NCI-H526 (cell line): ENCODE measurements at regions not wholly inside any gene's neighbourhood (a gene's known extent, or its start where the extent isn't known, plus 50 kb on each side); places are given as distances from the start of the nearest gene placed in this dataset.
"Not testable (repeated sequence)": the region's sequence is repeated elsewhere in the genome, so short reads cannot be mapped to it uniquely, and the experiment has no call there.

Experiments used
- DNase-seq, 2 experiments: peaks; one replicate each; lab custom pipeline; 2025; lab: John Stamatoyannopoulos, UW

DNA sequence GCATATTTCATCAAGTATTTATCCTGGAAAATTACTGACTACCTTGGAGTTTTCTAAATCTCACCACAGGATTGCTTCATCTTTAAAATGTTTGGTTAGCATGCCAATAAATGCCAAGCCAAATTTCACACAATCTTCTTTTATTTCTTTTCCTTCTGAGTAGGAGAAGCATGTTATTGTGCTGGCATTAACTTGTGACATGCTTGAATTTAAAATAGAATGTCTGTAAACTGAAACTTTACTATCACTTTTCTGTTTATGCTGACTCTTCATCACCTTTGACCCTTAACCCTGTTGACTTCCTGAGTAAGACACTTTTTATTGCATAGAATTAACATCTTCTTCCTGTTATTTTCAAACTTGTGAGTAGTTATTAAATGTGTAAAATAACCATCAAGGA is 56.2 kb upstream of the LRRTM4 start:
- no peak for DNase-seq

DNA sequence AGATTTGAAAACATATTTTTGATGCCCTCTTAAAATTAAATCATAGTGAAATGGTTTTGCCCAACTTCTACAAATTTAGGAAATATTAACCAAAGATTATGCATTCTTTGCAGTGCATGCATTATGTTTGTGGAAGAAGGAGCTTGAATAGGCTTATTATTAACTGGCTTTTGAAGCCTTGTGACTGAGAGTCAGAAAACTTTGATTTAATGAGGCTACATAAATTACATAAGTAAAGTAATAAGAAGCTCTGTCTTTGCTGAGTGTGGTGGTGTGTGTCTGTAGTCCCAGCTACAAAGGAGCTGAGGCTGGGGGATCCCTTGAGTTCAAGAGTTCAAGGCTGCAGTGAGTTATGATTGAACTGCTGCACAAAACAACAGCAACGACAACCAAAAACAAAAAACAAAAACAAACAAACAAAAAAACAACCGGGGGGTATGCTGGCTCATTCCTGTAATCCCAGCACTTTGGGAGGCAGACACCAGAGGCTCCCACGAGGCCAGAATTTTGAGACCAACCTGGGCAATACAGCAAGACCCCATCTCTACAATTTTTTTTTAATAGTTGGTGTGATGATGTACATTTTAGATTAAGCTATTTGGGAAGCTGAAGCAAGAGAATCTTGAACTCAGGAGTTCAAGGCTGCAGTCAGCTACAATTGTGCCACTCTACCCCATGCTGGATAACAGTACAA is 57.0 kb upstream of the LRRTM4 start:
- no peak for DNase-seq

- no peak for DNase-seq
Observed at GRCh38 chr2:77588438-77588837, 66.3 kb upstream of the LRRTM4 start.

- no peak for DNase-seq
Observed at GRCh38 chr2:77590298-77590917, 68.2 kb upstream of the LRRTM4 start.

- DNase-seq: not testable (repeated sequence)
Observed at GRCh38 chr2:77592955-77593354, 70.8 kb upstream of the LRRTM4 start.

DNA sequence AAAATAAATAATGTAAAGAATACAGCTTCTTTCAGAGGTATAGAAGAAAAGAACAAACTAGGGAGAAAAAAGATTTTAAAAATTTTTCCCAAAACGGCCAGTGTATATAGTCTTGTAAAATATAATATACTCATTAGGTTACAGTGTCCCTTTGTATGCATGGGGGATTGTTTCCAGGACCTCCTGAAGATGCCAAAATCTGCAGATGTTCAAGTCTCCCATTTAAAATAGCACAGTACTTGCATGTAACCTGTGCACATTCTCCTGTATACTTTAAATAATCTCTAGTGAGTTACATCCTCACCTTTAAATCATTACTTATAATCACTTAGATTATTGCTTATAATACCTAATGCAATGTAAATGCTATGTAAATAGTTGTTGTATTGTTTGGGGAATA is 80.6 kb upstream of the LRRTM4 start:
- no peak for DNase-seq

GRCh38 chr2:77604953-77605929 is 83.1 kb upstream of the LRRTM4 start:
- DNase-seq: no peak

- DNase-seq: no peak
Observed at GRCh38 chr2:77608510-77608909, 86.3 kb upstream of the LRRTM4 start.

- DNase-seq: no peak
Observed at GRCh38 chr2:77629539-77629938, 107.4 kb upstream of the LRRTM4 start.

- DNase-seq: no peak
Observed at GRCh38 chr2:77631007-77631406, 108.8 kb upstream of the LRRTM4 start.

DNA sequence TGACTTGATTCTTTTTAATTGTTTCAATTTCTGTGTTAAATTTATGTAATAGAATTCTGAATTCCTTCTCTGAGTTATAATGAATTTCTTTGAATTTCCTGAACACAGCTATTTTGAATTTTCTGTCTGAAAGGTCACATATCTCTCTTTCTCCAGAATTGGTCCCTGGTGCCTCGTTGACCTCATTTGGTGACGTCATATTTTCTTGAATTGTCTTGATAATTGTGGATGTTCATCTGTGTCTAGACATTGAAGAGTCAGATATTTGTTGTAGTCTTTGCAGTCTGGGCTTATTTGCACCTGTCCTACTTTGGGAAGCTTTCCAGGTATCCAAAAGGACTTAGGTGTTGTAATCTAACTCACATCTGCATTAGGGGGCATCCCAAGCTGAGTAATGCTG is 111.4 kb upstream of the LRRTM4 start:
- DNase-seq: no peak

DNA sequence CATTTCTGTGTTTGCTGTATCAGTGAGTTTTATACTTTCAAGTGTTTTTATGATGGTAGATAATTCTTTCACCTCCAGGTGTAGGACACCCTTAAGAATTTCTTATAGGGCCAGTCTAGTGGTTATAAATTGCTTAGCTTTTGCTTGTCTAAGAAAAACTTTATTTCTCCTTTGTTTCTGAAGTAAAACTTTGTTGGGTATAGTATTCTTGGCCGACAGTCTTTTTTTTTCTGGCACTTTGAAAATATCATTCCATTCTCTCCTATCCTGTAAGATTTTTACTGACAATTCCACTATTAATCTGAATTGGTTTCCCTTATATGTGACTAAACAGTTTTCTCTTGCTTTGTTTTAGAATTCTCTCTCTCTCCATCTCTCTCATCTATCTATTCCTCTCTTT is 118.7 kb upstream of the LRRTM4 start:
- no peak for DNase-seq

- DNase-seq: no peak
Observed at GRCh38 chr2:77642339-77642738, 120.2 kb upstream of the LRRTM4 start.

DNA sequence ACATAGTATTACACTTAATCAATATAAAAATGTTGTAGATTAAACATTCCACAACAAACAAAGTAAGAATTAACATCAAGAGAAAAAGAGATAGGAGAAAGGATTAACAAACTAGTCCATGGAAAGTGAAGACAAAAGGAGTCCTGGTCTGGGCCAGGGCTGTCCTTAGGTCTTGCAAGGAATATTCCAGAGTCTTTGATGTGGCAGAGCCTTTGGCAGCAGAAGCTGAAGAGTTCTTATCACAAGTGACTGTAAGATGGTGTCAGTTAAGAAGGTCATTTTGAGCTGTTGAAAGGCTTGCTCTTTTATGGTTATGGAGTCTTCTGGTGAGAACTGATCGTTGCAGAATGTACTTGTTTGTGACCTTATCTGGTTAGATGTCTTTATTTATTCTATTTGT is 127.7 kb upstream of the LRRTM4 start:
- DNase-seq: no peak

DNA sequence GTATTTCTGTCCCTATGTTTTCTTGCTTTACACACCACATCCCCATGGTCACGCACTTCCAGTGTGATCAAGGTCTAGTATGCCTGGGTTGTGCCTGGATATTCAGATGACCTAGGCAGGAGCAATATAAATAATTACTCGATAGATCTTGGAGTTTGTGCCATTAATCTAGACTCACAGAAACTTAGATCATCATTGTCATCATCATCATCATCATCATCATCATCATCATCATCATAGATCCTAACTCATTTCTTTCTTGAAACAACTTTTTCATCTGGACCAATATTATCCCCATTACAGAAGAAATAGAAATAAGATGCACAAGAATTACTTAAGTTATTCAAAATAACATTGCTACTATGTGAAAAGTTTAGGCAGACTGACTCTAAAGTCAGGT is 130.3 kb upstream of the LRRTM4 start:
- no peak for DNase-seq

DNA sequence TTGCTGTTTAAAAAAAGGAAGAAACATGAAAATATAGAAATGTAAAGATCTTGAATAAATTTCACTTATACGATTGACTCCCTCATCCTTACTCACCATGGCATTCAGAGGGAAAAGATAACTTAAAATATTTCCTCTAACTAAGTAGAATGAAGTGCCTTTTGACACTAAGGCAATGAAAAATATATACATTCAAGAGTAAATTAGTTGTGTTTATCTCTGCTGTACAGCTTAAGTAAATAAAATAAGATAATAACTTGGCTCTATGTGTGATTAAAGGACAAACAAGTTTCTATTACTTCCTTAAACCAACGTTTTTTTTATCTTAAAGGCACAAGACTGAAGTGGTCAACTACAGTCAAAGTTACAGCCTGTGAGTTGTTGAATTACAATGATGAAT is 142.3 kb upstream of the LRRTM4 start:
- no peak for DNase-seq

DNA sequence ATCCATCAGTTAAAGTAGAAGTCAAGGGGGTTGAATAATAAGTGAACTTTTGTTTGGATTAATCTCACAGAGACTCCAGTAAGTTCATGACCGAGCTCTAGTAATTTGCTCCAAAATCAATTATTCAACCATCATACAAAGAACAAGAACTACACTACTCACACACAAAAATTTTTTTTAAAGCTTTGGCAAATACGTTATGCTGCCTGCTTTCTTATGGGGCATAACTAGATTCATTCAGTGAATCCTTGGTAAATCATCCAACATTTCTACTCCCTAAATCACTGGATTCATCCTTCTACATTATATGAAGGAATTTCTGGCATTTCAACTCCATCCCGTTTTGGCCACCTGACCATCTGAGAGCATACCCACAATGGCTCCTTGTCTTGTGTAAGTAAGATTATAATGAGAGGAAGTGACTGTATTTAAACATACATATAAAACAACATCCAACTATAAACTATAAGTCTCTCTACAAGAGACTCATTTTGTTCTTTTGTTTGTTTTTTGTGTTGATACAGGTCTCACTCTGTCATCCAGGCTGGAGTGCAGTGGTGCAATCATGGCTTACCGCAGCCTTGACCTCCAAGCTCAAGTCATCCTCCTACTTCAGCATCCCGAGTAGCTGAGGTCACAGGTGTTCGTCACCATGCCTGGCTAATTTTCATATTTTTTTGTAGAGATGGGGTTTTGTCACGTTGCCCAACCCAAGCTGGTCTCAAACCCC is 144.2 kb upstream of the LRRTM4 start:
- DNase-seq: no peak

GRCh38 chr2:77684543-77685319 is 162.6 kb upstream of the LRRTM4 start:
- not testable (repeated sequence) for DNase-seq

- no peak for DNase-seq
Observed at GRCh38 chr2:77712601-77713000, 190.4 kb upstream of the LRRTM4 start.

DNA sequence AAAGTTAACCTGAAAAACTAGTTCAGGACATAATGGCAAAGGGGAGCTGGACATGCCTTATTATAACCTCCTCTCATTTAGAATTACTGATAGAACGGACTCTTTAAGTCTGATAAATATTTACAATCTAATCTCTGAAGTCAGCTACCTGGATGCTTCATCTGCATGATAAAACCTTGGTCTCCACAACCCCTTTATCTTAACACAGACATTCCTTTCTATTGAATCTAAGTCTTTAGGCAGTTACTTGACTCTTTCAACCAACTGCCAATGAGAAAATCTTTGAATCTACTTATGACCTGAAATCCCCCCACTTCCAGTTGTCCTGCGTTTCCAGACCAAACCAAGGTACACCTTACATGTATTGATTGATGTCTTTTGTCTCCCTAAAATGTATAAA is 191.2 kb upstream of the LRRTM4 start:
- no peak for DNase-seq

GRCh38 chr2:77720115-77720514 is 197.9 kb upstream of the LRRTM4 start:
- no peak for DNase-seq
